ENCODE measurements at regions not wholly inside any gene's neighbourhood (a gene's known extent, or its start where the extent isn't known, plus 50 kb on each side); places are given as distances from the start of the nearest gene placed in this dataset.

DNA sequence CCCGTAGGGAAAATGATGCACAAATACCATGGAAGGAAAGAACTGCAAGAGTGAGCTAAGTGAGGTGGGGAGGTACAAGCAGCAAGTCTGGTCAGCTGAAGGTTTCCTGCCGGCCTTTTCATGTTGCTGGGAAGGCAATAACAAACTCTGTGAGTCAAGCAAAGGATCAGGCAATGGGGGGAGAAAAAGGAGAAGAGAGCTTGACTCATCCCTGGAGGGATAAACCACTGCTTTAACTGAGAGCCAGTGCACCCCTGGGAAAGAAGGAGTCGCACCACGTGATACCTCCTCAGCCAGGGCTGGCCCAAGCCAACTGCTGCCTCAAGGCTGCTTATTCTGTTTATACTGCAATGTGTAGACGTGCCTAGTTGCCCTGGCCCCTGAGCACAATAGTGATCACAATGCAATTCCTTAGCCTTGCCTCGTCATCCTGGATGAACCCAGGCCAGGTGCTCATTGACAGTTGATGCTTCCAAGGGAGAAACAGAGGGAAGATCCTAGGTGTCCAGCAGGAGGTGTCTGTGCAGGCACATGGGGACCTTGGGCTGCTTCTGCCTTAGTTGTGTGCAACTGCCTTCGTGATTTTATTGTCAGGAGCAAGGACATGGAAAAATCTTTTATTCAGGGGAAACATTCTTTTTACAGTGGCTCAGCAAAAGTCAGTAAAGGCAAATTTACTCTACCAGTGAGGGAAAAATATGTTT lies 203.0 kb upstream of the TUT7 start:
- DNase-seq = peak; percentile 80

- no peak for DNase-seq
These were observed 201.5 kb upstream of the TUT7 start for GRCh38 chr9:86555661-86556060.

- DNase-seq = no peak
These were observed 196.2 kb upstream of the TUT7 start for GRCh38 chr9:86550401-86550800.

DNA sequence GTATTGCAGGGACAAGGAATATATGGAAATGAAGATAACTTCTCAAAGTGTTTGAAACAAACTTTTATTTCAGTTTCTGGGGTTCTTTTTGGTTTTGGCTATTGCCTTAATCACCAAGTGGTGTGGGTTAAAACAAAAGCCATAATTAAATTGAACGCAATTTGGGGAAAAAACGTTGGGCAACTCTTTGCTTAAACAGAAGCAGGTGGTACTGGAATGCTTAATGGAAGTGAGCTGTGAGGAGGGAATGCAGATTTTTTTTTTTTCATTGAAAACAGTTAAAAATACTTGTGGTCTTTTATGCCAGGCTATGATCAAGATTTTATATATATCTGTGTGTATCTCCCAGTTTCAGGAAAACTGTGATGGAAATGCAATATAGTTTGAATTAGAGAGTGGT lies 195.7 kb upstream of the TUT7 start:
- DNase-seq = no peak

DNA sequence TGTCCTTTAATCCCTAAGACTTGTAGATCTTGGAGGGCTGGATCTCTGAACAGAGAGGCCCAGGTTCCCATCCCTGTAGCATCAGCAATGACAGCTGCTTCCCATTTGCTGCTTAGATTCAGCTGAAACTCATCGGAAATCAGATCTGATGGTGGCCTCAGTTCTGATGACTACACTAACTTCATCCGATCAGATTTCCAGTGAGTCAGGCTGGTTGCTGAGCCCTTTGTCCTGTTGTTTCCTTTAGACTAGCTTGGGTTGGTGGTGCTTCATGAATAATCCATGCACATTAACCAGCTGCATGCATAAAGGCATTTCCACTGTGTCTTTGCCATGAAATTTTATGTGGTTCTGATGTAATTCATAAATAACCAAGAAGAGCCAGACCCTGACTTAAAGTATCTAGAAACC lies 195.2 kb upstream of the TUT7 start:
- DNase-seq = peak; percentile 81

GRCh38 chr9:86548220-86548619 lies 194.0 kb upstream of the TUT7 start:
- DNase-seq = no peak

- no peak for DNase-seq
These were observed 193.4 kb upstream of the TUT7 start for GRCh38 chr9:86547571-86547970.

DNA sequence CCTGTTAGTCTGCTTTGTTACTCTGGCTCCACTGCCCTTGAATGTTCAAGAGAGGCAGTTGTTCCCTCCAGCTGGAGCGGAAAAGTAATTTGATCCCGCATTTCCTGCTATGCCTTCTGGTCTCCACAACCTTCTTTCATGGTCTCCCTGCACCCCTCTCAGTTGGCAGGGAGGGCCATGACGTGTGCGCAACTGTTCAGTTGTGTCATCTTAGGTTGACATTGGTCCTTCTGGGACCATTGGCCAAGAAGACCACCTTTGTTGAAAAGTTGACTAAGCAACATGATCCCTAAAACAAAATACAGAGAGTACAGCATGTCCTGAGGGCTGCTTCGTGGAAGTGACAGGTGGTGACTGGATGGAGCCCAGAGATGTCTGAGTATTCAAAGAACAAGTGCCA lies 192.5 kb upstream of the TUT7 start:
- no peak for DNase-seq

DNA sequence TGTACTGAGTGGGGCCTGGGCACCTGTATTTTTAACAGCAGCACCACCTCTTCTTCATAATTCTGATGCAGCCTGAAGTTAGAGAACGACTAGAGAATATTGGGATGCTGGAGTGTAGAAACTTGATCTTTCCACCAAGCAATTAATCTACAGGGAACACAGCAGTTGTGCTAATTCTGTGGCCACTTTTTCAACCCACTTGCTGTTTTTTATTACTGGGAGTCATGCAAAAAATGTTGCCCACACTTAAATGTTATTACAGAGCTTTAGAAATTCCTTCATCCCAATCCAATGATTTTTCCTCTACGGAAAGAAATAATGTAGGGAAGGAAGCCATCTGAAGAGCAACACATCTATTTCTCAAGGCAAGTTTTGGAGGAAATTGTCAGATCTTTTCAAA lies 190.9 kb upstream of the TUT7 start:
- DNase-seq = no peak

- DNase-seq = no peak
These were observed 186.9 kb upstream of the TUT7 start for GRCh38 chr9:86541014-86541570.

DNA sequence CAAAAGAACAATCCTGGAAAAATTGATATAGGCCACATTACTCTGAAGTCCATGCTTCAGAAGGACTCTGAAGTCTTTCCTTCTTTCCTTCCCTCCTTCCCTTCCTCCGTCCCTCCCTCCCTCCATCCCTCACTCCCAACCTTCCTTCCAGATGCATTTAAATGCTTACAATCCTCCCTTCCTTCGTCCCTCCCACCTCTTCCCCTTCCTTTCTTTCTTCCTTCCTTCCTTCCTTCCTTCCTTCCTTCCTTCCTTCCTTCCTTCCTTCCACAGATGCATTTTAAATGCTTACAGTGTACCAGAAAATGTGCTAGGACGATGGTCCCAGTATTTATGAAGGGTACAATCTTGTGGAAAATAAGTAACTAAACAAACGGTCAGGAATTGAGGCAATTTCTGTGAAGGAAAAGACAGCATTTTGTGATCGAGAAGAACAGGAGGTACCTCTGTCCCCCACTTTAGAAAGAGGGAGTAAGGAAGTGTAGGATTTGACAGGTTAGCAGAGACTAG lies 181.3 kb upstream of the TUT7 start:
- DNase-seq = no peak

GRCh38 chr9:86534572-86535258 lies 180.5 kb upstream of the TUT7 start:
- DNase-seq = peak; percentile 73

DNA sequence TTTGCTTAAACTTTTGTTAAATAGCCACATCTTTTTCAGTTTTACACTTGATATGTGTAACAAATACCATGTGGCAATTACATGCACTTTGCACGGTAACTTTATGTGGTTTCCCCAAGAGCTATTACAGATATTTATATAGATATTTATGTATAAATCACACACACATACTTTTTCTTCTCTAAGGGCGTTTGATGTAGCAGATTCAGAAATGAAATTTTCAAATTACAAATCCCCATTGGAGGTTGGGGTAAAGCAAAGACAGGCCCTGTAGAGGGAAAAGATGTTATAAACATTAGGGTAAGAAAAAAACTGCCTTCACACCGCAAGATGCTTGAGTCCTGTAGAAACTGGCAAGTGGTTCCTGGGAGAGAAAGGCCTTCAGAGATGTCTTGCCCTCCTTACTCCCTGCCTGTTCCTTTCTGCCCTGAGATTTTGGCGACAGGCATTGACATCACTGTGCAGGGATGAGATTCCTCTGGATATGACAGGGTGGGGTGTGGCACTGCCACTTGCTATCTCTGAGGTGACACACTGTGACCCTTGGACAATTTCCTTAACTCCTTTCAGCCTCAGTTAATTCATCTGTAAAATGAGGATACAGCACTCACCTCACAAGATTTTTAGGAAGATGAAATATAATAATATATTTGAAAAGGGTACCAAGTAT lies 177.9 kb upstream of the TUT7 start:
- no peak for DNase-seq

GRCh38 chr9:86531273-86531970 lies 177.2 kb upstream of the TUT7 start:
- no peak for DNase-seq

- no peak for DNase-seq
These were observed 175.5 kb upstream of the TUT7 start for GRCh38 chr9:86529496-86530275.

DNA sequence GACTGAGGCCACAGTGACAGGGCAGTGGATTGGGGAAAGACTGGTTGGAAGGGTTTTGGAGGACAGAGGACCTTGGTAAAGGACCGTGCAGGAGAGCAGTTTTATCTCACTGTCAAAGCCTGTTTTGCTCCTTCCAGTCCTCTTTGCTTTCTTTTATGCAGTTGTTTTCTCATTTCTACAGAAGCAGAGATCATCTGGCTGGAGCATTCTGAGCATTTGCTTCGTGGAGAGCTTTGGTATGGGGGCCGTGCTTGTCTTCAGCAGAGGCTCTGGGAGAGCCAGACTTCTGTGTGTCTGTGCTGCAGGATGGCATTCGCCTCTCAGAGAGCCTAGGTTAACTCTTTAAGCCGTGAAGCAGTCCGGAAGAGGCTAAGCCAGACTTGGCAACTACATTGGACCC lies 171.8 kb upstream of the TUT7 start:
- no peak for DNase-seq

DNA sequence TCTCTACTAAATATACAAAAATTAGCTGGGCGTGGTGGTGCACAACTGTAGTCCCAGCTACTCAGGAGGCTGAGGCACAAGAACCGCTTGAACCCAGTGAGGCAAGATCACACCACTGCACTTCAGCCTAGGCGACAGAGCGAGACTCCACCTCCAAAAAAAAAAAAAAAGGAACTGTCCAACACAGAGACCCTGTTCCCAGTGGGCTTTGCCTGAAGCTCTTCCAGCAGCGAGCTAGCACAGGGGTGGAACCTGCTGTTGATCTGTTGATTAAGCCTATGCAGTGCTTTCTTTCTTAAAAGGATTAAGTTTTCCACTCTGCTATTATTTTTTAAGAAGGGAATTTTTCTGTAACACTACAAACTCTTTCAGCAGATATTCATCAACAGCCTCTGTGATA lies 171.0 kb upstream of the TUT7 start:
- no peak for DNase-seq

DNA sequence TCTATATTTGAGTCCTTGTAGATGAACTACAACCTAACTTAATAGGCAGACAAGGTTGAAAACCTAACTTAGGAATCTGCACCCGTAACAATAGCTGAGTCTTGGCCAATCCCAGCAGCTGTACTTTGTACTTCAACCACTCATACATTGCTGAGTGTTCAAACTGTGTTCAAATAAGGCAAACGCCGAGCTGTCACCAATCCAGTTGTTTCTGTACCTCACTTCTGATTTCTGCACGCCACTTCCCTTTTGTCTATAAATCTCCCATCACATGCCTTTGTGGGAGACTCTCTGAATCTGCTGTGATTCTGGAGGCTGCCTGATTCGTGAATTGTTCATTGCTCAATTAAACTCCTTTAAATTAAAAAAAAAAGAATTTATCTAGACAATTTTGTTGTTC lies 167.8 kb upstream of the TUT7 start:
- no peak for DNase-seq

GRCh38 chr9:86521322-86521721 lies 167.1 kb upstream of the TUT7 start:
- no peak for DNase-seq

GRCh38 chr9:86519066-86519615 lies 164.9 kb upstream of the TUT7 start:
- DNase-seq = no peak

DNA sequence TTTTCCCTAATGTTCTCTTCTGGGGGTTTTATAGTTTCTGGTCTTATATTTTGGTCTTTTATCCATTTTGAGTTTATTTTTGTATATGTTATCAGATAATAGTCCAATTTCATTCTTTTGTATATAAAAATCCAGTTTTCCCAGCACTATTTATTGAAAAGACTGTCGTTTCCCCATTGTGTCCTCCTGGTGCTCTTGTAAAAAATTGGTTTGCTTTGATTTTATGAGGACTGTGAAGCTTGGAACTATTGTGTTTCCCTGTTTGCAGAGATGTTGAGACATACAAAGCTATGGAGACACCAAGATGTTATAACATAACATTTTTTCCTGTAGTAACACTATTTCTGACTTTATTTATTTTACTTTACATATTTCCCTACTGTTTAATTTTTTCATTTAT lies 163.3 kb upstream of the TUT7 start:
- no peak for DNase-seq

GRCh38 chr9:86516564-86516963 lies 162.4 kb upstream of the TUT7 start:
- DNase-seq = no peak

Data from amniotic stem cell (primary cell).